LHCN-M2 (cell line): ENCODE measurements at regions not wholly inside any gene's neighbourhood (a gene's known extent, or its start where the extent isn't known, plus 50 kb on each side); places are given as distances from the start of the nearest gene placed in this dataset.
A peak's percentile ranks its signal among the peaks of the same experiment; 100 is the strongest.

Experiments
- DNase-seq: peaks from one replicate; pipeline ENCODE4 v3.0.0-alpha.2; 2012; ENCODE audit warnings: low read depth

- no peak for DNase-seq
Observed at GRCh38 chr1:99163671-99164070, 100.6 kb upstream of the PLPPR4 start.

GRCh38 chr1:99170516-99170915 is 93.8 kb upstream of the PLPPR4 start:
- DNase-seq: peak; percentile 53

- DNase-seq: no peak
Observed at GRCh38 chr1:99171184-99171813, 93.0 kb upstream of the PLPPR4 start.

GRCh38 chr1:99173282-99173681 is 91.0 kb upstream of the PLPPR4 start:
- peak; percentile 9 for DNase-seq

GRCh38 chr1:99173900-99174299 is 90.4 kb upstream of the PLPPR4 start:
- peak; percentile 6 for DNase-seq

- DNase-seq: peak; percentile 84
Observed at GRCh38 chr1:99176753-99177152, 87.5 kb upstream of the PLPPR4 start.

- peak; percentile 19 for DNase-seq
Observed at GRCh38 chr1:99177465-99177864, 86.8 kb upstream of the PLPPR4 start.

GRCh38 chr1:99180343-99180808 is 83.9 kb upstream of the PLPPR4 start:
- DNase-seq: peak; percentile 82

GRCh38 chr1:99180915-99181314 is 83.4 kb upstream of the PLPPR4 start:
- no peak for DNase-seq

GRCh38 chr1:99181892-99182291 is 82.4 kb upstream of the PLPPR4 start:
- no peak for DNase-seq

- no peak for DNase-seq
Observed at GRCh38 chr1:99185196-99185595, 79.1 kb upstream of the PLPPR4 start.

GRCh38 chr1:99193431-99193830 is 70.9 kb upstream of the PLPPR4 start:
- DNase-seq: no peak

- no peak for DNase-seq
Observed at GRCh38 chr1:99198393-99198792, 65.9 kb upstream of the PLPPR4 start.

- no peak for DNase-seq
Observed at GRCh38 chr1:99207216-99207615, 57.1 kb upstream of the PLPPR4 start.
